Endothelial cell of umbilical vein (primary cell): ENCODE measurements at regions not wholly inside any gene's neighbourhood (a gene's known extent, or its start where the extent isn't known, plus 50 kb on each side); places are given as distances from the start of the nearest gene placed in this dataset.

Source experiments
- BruUV-seq: library from RNA; stranded (reverse); fragments of 400-500 nt; replicated peaks from 2 replicates; lab custom pipeline; 2021; lab: Mats Ljungman, UMichigan
- CTCF ChIA-PET: fragments of 300-600, 350-600 bp; sonication (Branson Sonifier 250); formaldehyde crosslinking; loops from one replicate; lab custom pipeline; 2021; ENCODE audit warnings: antibody characterized with exemption, inconsistent platforms; lab: Charles Lee
- POLR2A ChIA-PET: fragments of 300-600, 350-600 bp; sonication (Branson Sonifier 250); formaldehyde crosslinking; loops from one replicate; lab custom pipeline; 2021; ENCODE audit warnings: antibody characterized with exemption, inconsistent platforms; lab: Charles Lee
- DNase-seq: peaks from one replicate; pipeline ENCODE4 v3.0.0-alpha.2; 2011; ENCODE audit warnings: low read depth, low spot score
- FAIRE-seq: peaks from 2 replicates; lab custom pipeline; 2011; peaks lifted over from hg19 to GRCh38; lab: Jason Lieb, UNC
- H2AFZ ChIP-seq: 2 replicates; pipeline ENCODE4 v1.6.0; 2012; ENCODE audit warnings: low read depth, low read length, control low read depth, inconsistent platforms
- H3K27ac ChIP-seq: 2 replicates; pipeline ENCODE4 v1.5.1; 2011; ENCODE audit warnings: low read depth, mild to moderate bottlenecking, control low read depth, low read length, moderate library complexity; ENCODE audit not compliant: insufficient read depth
- H3K27me3 ChIP-seq, 2 experiments: 2 replicates each; pipeline versions ENCODE4 v1.6.0 to v1.6.1; 2011; ENCODE audit warnings: low read length in 2 of 2, mixed read lengths in 1 of 2; ENCODE audit not compliant: control insufficient read depth in 2 of 2, insufficient read depth in 2 of 2
- H3K36me3 ChIP-seq, 2 experiments: 2 replicates in 1 of 2; 3 replicates in 1 of 2; pipeline ENCODE4 v1.5.1; 2011; ENCODE audit warnings: low read length in 2 of 2, mild to moderate bottlenecking in 1 of 2, moderate library complexity in 1 of 2; ENCODE audit not compliant: control insufficient read depth in 2 of 2, insufficient read depth in 2 of 2; ENCODE audit errors: extremely low read depth in 1 of 2
- H3K4me1 ChIP-seq: 3 replicates; pipeline ENCODE4 v1.5.1; 2011; ENCODE audit warnings: mild to moderate bottlenecking, low read length; ENCODE audit not compliant: control insufficient read depth, insufficient read depth; ENCODE audit errors: extremely low read depth
- H3K4me2 ChIP-seq: 2 replicates; pipeline ENCODE4 v1.6.1; 2011; ENCODE audit warnings: low read length, control low read depth, mixed read lengths; ENCODE audit not compliant: insufficient read depth
- H3K4me3 ChIP-seq, 3 experiments: fragments of 200-600 bp in 1 of 3; sonication (generic), shearing (Covaris generic) in 1 of 3; replicated peaks in 1 of 3; 2 replicates each; pipeline ENCODE4 v1.5.1; 2011 to 2016; ENCODE audit warnings: control low read depth in 3 of 3, low read length in 3 of 3, mild to moderate bottlenecking in 2 of 3, inconsistent platforms in 1 of 3, low read depth in 1 of 3, moderate library complexity in 1 of 3; ENCODE audit not compliant: insufficient read depth in 1 of 3
- H3K79me2 ChIP-seq: 2 replicates; pipeline ENCODE4 v1.6.0; 2012; ENCODE audit warnings: low read length, inconsistent platforms; ENCODE audit not compliant: control insufficient read depth, insufficient read depth
- H3K9ac ChIP-seq: replicated peaks from 2 replicates; pipeline ENCODE3; 2011; ENCODE audit warnings: low read length, control low read depth; ENCODE audit not compliant: insufficient read depth; ENCODE audit errors: extremely low read depth
- H3K9me1 ChIP-seq: replicated peaks from 3 replicates; pipeline ENCODE4 v1.6.0; 2011; ENCODE audit warnings: mild to moderate bottlenecking, low read length; ENCODE audit not compliant: control insufficient read depth, insufficient read depth; ENCODE audit errors: extremely low read depth
- H3K9me3 ChIP-seq: replicated peaks from 2 replicates; pipeline ENCODE4 v1.5.1; 2012; ENCODE audit warnings: low read length, inconsistent platforms; ENCODE audit not compliant: control insufficient read depth, insufficient read depth
- H4K20me1 ChIP-seq: replicated peaks from 2 replicates; pipeline ENCODE3; 2011; ENCODE audit warnings: mild to moderate bottlenecking, low read length; ENCODE audit not compliant: control insufficient read depth, insufficient read depth; ENCODE audit errors: extremely low read depth
- EZH2 ChIP-seq: IDR thresholded peaks from 2 replicates; pipeline ENCODE4 v1.6.1; 2012; ENCODE audit warnings: borderline replicate concordance, low read depth, mild to moderate bottlenecking, moderate library complexity, low read length, inconsistent platforms; ENCODE audit not compliant: severe bottlenecking
- FOS ChIP-seq: IDR thresholded peaks from 2 replicates; pipeline ENCODE4 v1.6.1; 2011; ENCODE audit warnings: mild to moderate bottlenecking, low read length, moderate library complexity, borderline replicate concordance; ENCODE audit not compliant: insufficient read depth
- GATA2 ChIP-seq: IDR thresholded peaks from 2 replicates; pipeline ENCODE4 v1.7.0; 2011; ENCODE audit warnings: low read depth, mild to moderate bottlenecking, moderate library complexity, mixed read lengths, low read length; ENCODE audit not compliant: insufficient read length, insufficient read depth
- JUN ChIP-seq: IDR thresholded peaks from 2 replicates; pipeline ENCODE4 v1.6.1; 2011; ENCODE audit warnings: borderline replicate concordance, low read depth; ENCODE audit not compliant: insufficient read length, insufficient read depth
- MYC ChIP-seq: IDR thresholded peaks from one replicate; pipeline ENCODE4 v1.6.1; 2011; ENCODE audit warnings: mild to moderate bottlenecking, low read depth, low read length
- POLR2A ChIP-seq: IDR thresholded peaks from 2 replicates; pipeline ENCODE4 v1.6.1; 2012; ENCODE audit warnings: low read depth, mild to moderate bottlenecking, control low read depth, low read length
- POLR2AphosphoS5 ChIP-seq: IDR thresholded peaks from 2 replicates; pipeline ENCODE4 v1.6.1; 2012; ENCODE audit warnings: low read depth, mild to moderate bottlenecking, control low read depth, low read length, moderate library complexity; ENCODE audit not compliant: insufficient read depth
- dilution Hi-C: fragments of 300-500 bp; cut with MboI; formaldehyde crosslinking; loops from one replicate; pipeline ENCODE4 v1.15.0; 2019; ENCODE audit warnings: low sequenced_read_pairs; ENCODE audit not compliant: extremely low pct_ligation_motif_present
- intact Hi-C: fragments of 100-400 bp; cut with micrococcal nuclease; formaldehyde crosslinking; loops from one replicate; pipeline ENCODE4 v1.10.0; 2022
- TF ChIP-seq, protein P1 (sequence below), 2 donors: IDR thresholded peaks; 1 replicate in 1 of 2; 2 replicates in 1 of 2; pipeline ENCODE4 v1.5.1; 2011; ENCODE audit warnings: low read length in 2 of 2, mild to moderate bottlenecking in 2 of 2, moderate library complexity in 2 of 2, control low read depth in 1 of 2, inconsistent platforms in 1 of 2, low read depth in 1 of 2; ENCODE audit not compliant: insufficient read depth in 1 of 2; ENCODE audit errors: extremely low read depth in 1 of 2
- TF ChIP-seq, protein P2 (sequence below): IDR thresholded peaks from 2 replicates; pipeline ENCODE4 v1.6.1; 2011; ENCODE audit not compliant: insufficient read depth, insufficient read length

DNA sequence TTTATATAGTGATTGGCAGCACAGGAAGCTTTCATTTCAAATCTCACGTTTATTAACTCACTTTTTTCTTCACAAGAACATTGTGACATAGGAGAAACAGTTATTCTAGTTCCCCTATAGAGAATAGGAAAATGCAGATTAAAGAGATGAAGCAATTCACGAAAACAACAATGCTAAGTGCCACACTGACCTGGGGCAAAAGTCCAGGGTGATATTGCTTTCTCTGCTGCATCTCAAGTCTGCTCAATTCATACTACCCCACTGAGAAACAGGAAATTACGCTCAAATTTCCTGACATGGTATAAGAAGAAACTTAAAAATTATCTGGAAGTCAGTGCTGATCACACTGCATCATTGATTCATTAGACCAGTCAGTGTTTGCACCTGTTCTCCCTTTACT lies 66.7 kb upstream of the SEMA6D start:
- CTCF ChIA-PET = interaction anchor here (1.1 to 2.8 kb wide), 2 partner anchors 12 to 454 kb away, joined by 3 to 12 read pairs; no protein-coding TSS in a partner anchor
- H3K36me3 ChIP-seq = no peaks in the 10 kb centered on the region
- TF ChIP-seq, protein P1, sequence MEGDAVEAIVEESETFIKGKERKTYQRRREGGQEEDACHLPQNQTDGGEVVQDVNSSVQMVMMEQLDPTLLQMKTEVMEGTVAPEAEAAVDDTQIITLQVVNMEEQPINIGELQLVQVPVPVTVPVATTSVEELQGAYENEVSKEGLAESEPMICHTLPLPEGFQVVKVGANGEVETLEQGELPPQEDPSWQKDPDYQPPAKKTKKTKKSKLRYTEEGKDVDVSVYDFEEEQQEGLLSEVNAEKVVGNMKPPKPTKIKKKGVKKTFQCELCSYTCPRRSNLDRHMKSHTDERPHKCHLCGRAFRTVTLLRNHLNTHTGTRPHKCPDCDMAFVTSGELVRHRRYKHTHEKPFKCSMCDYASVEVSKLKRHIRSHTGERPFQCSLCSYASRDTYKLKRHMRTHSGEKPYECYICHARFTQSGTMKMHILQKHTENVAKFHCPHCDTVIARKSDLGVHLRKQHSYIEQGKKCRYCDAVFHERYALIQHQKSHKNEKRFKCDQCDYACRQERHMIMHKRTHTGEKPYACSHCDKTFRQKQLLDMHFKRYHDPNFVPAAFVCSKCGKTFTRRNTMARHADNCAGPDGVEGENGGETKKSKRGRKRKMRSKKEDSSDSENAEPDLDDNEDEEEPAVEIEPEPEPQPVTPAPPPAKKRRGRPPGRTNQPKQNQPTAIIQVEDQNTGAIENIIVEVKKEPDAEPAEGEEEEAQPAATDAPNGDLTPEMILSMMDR (IDR thresholded peaks at IDR 0.05; ENCODE audit: extremely low read depth in 1 of 2, insufficient read depth in 1 of 2, low read depth in 1 of 2, low read length in 2 of 2) = no peak
- TF ChIP-seq, protein P2, sequence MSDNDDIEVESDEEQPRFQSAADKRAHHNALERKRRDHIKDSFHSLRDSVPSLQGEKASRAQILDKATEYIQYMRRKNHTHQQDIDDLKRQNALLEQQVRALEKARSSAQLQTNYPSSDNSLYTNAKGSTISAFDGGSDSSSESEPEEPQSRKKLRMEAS = no peak
- TF ChIP-seq POLR2AphosphoS5 (no peak), JUN (no peak), POLR2A (no peak), EZH2 (no peak), GATA2 (no peak), MYC (no peak), FOS (no peak)
- POLR2A ChIA-PET = no interaction called here
- H3K4me3 ChIP-seq = no peak overlapping the region
- no peaks in the 10 kb centered on the region for H3K9me3 ChIP-seq
- H3K4me1 ChIP-seq = no peaks in the 10 kb centered on the region
- intact Hi-C loops = no loop called here
- dilution Hi-C loops = no loop called here
- no peaks in the 10 kb centered on the region for H3K27me3 ChIP-seq
- H3K4me2 ChIP-seq = no peak overlapping the region
- H3K27ac ChIP-seq = no peak overlapping the region
- FAIRE-seq (no peak), DNase-seq (no peak)
- no peaks in the 10 kb centered on the region for H3K79me2 ChIP-seq
- no peak overlapping the region for H3K9ac ChIP-seq
- no TSS peak for BruUV-seq
- H4K20me1 ChIP-seq = no peaks in the 10 kb centered on the region
- no peak overlapping the region for H2AFZ ChIP-seq
- no peaks in the 10 kb centered on the region for H3K9me1 ChIP-seq
